ENCODE measurements at regions not wholly inside any gene's neighbourhood (a gene's known extent, or its start where the extent isn't known, plus 50 kb on each side); places are given as distances from the start of the nearest gene placed in this dataset.

DNA sequence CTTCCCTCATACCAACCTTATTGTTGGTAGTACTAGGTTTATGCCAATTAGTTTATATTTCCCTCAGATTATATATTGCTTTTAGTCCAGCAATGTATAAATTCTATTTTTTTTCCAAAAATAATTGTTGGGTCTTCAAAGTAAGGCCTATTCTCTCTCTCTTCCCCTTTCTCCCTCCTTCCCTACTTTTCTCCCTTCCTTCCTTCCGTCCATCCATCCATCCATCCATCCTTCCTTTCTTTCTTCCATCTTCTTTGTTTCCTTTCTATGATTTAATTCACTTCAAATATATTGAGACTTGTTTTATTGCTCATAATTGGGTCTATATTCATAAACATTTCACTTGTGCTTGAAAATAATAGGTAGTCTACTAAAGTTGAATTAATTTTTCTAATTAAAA, 1259.2 kb downstream of the FSCB start:
- 93% methylated on average over 1 of the region's 1 CpG for WGBS (ENCODE audit: extremely low coverage, insufficient coverage, low lambda C conversion rate)
- no peak overlapping the region for H2BK120ac ChIP-seq (ENCODE audit: low read depth, low read length)
- H3K36me3 ChIP-seq (ENCODE audit: control insufficient read depth, insufficient read depth, low read length), result no peaks in the 10 kb centered on the region

DNA sequence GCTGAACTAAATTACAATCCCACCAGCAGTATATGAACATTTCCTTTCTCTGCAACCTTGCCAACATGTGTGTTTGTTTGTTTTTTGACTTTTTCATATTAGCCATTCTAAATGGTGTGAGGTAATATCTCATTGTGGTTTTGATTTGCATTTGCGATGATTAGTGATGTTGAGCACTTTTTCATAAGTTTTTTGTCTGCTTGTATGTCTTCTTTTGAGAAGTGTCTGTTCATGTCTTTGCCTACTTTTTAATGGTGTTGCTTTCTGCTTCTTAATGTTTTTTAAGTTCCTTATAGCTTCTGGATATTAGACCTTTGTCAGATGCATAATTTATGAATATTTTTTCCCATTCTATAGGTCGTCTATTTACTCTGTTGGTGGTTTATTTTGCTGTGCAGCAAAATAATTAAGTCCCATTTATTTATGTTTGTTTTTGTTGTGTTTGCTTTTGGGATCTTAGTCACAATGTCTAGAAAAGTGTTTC, 1262.9 kb downstream of the FSCB start:
- H4K5ac ChIP-seq (ENCODE audit: low read length), result no peak overlapping the region
- H4K8ac ChIP-seq (ENCODE audit: low read depth, low read length), result no peak overlapping the region

More for the DNA sequence above, 1259.2 kb downstream of the FSCB start:
- no peak overlapping the region for H3K23ac ChIP-seq (ENCODE audit: low read length)
- H3K56ac ChIP-seq (ENCODE audit: low read length), result no peak overlapping the region
- no peaks in the 10 kb centered on the region for H3K4me1 ChIP-seq (ENCODE audit: control insufficient read depth, low read depth, low read length)
- H4K5ac ChIP-seq (ENCODE audit: low read length), result no peak overlapping the region
- DNase-seq, result no peak
- no peak overlapping the region for H4K8ac ChIP-seq (ENCODE audit: low read depth, low read length)
- no peak overlapping the region for H2BK15ac ChIP-seq (replicated peaks; ENCODE audit: low read depth)
- no peak overlapping the region for H2AK5ac ChIP-seq (ENCODE audit: low read length)
- no peak overlapping the region for H3K9ac ChIP-seq (ENCODE audit: low read length)
- H3K4me3 ChIP-seq (ENCODE audit: low read length), result no peak overlapping the region
- H3K27ac ChIP-seq (ENCODE audit: low read depth, low read length), result no peak overlapping the region
- no peaks in the 10 kb centered on the region for H3K27me3 ChIP-seq (ENCODE audit: insufficient read depth, low read length, poor library complexity)
- no peak overlapping the region for H2BK5ac ChIP-seq (ENCODE audit: low read length)
- H3K79me1 ChIP-seq (ENCODE audit: low read length), result no peaks in the 10 kb centered on the region
- no peak overlapping the region for H3K4me2 ChIP-seq (ENCODE audit: low read length)
- no peak overlapping the region for H3K4ac ChIP-seq (ENCODE audit: low read depth, low read length)
- no peaks in the 10 kb centered on the region for H3K79me2 ChIP-seq (ENCODE audit: control insufficient read depth, insufficient read depth, low read length)
- no peak overlapping the region for H3K18ac ChIP-seq (ENCODE audit: low read length)

DNA sequence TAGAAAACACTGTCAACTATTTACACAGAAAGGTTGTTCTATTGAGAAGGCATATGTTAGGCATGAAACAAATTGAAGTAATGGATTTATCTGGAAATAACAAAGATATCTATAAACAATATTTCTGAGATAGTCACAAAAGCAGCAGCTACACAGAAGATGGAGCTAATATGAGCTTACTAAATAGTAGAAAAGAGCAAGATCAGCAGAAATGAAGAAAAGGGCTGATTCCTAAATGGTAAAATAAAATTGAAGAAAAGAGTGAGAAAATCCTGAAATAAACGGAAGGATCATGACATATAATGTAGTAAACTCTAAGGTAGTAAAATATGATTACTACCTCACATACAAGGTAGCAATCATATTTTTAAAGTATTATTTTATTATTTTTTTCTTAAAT, 1263.9 kb downstream of the FSCB start:
- DNase-seq, result no peak
- Histone ChIP-seq H3K79me2 (ENCODE audit: control insufficient read depth, insufficient read depth, low read length) (no peaks in the 10 kb centered on the region), H3K4me2 (ENCODE audit: low read length) (no peak overlapping the region), H3K56ac (ENCODE audit: low read length) (no peak overlapping the region), H3K4me1 (ENCODE audit: control insufficient read depth, low read depth, low read length) (no peaks in the 10 kb centered on the region), H3K27ac (ENCODE audit: low read depth, low read length) (no peak overlapping the region), H3K4me3 (ENCODE audit: low read length) (no peak overlapping the region), H3K36me3 (ENCODE audit: control insufficient read depth, insufficient read depth, low read length) (no peaks in the 10 kb centered on the region), H3K27me3 (ENCODE audit: insufficient read depth, low read length, poor library complexity) (no peaks in the 10 kb centered on the region), H3K18ac (ENCODE audit: low read length) (no peak overlapping the region), H3K4ac (ENCODE audit: low read depth, low read length) (no peak overlapping the region), H2BK120ac (ENCODE audit: low read depth, low read length) (no peak overlapping the region), H2BK5ac (ENCODE audit: low read length) (no peak overlapping the region), H2BK15ac (replicated peaks; ENCODE audit: low read depth) (no peak overlapping the region), H4K5ac (ENCODE audit: low read length) (no peak overlapping the region), H3K9ac (ENCODE audit: low read length) (no peak overlapping the region), H3K79me1 (ENCODE audit: low read length) (no peaks in the 10 kb centered on the region), H3K23ac (ENCODE audit: low read length) (no peak overlapping the region), H2AK5ac (ENCODE audit: low read length) (no peak overlapping the region), H4K8ac (ENCODE audit: low read depth, low read length) (no peak overlapping the region)
- no CpG with 5 or more reads among the region's 1 CpG for WGBS (ENCODE audit: extremely low coverage, insufficient coverage, low lambda C conversion rate)

More for the DNA sequence above, 1262.9 kb downstream of the FSCB start:
- Histone ChIP-seq H3K79me1 (ENCODE audit: low read length) (no peaks in the 10 kb centered on the region), H2BK15ac (replicated peaks; ENCODE audit: low read depth) (no peak overlapping the region), H3K4ac (ENCODE audit: low read depth, low read length) (no peak overlapping the region), H3K4me3 (ENCODE audit: low read length) (no peak overlapping the region), H3K4me2 (ENCODE audit: low read length) (no peak overlapping the region), H3K27me3 (ENCODE audit: insufficient read depth, low read length, poor library complexity) (no peaks in the 10 kb centered on the region), H2AK5ac (ENCODE audit: low read length) (no peak overlapping the region), H3K79me2 (ENCODE audit: control insufficient read depth, insufficient read depth, low read length) (no peaks in the 10 kb centered on the region), H3K9ac (ENCODE audit: low read length) (no peak overlapping the region), H3K18ac (ENCODE audit: low read length) (no peak overlapping the region), H3K27ac (ENCODE audit: low read depth, low read length) (no peak overlapping the region), H3K36me3 (ENCODE audit: control insufficient read depth, insufficient read depth, low read length) (no peaks in the 10 kb centered on the region), H2BK120ac (ENCODE audit: low read depth, low read length) (no peak overlapping the region), H3K4me1 (ENCODE audit: control insufficient read depth, low read depth, low read length) (no peaks in the 10 kb centered on the region), H3K56ac (ENCODE audit: low read length) (no peak overlapping the region), H2BK5ac (ENCODE audit: low read length) (no peak overlapping the region), H3K23ac (ENCODE audit: low read length) (no peak overlapping the region)
- no CpG with 5 or more reads among the region's 2 CpGs for WGBS (ENCODE audit: extremely low coverage, insufficient coverage, low lambda C conversion rate)
- no peak for DNase-seq

DNA sequence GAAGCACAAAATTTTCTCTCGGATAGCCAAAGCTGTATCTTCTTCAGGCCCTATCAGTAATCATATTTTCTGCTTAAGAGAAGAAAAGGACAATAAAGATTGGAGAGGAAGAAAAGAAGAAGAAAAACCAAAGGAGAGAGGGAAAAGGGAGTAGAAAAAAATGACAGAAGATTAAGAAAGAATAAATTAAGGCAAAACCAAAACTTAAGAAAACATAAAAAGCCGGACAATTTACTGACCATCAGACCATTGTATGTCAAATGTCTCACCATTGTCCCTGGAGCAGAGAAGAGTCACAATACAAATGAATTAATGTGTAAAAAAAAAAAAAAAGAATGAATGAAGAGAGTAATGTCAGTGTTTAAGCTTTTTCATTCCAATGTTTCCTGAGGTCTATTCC, 1274.8 kb downstream of the FSCB start:
- H3K27me3 ChIP-seq (ENCODE audit: insufficient read depth, low read length, poor library complexity), result no peaks in the 10 kb centered on the region
- H3K36me3 ChIP-seq (ENCODE audit: control insufficient read depth, insufficient read depth, low read length), result no peaks in the 10 kb centered on the region
- H3K56ac ChIP-seq (ENCODE audit: low read length), result no peak overlapping the region
- no peak overlapping the region for H2BK120ac ChIP-seq (ENCODE audit: low read depth, low read length)
- no peak overlapping the region for H3K27ac ChIP-seq (ENCODE audit: low read depth, low read length)
- no peaks in the 10 kb centered on the region for H3K4me1 ChIP-seq (ENCODE audit: control insufficient read depth, low read depth, low read length)
- H3K23ac ChIP-seq (ENCODE audit: low read length), result no peak overlapping the region
- H4K5ac ChIP-seq (ENCODE audit: low read length), result no peak overlapping the region
- no peaks in the 10 kb centered on the region for H3K79me2 ChIP-seq (ENCODE audit: control insufficient read depth, insufficient read depth, low read length)
- H3K18ac ChIP-seq (ENCODE audit: low read length), result no peak overlapping the region
- DNase-seq, result no peak
- H3K9ac ChIP-seq (ENCODE audit: low read length), result no peak overlapping the region
- WGBS (ENCODE audit: extremely low coverage, insufficient coverage, low lambda C conversion rate), result no CpG with 5 or more reads among the region's 2 CpGs
- H2BK5ac ChIP-seq (ENCODE audit: low read length), result no peak overlapping the region
- no peak overlapping the region for H2AK5ac ChIP-seq (ENCODE audit: low read length)
- no peak overlapping the region for H3K4me2 ChIP-seq (ENCODE audit: low read length)
- no peak overlapping the region for H4K8ac ChIP-seq (ENCODE audit: low read depth, low read length)
- no peaks in the 10 kb centered on the region for H3K79me1 ChIP-seq (ENCODE audit: low read length)
- no peak overlapping the region for H3K4ac ChIP-seq (ENCODE audit: low read depth, low read length)
- H3K4me3 ChIP-seq (ENCODE audit: low read length), result no peak overlapping the region
- no peak overlapping the region for H2BK15ac ChIP-seq (replicated peaks; ENCODE audit: low read depth)

DNA sequence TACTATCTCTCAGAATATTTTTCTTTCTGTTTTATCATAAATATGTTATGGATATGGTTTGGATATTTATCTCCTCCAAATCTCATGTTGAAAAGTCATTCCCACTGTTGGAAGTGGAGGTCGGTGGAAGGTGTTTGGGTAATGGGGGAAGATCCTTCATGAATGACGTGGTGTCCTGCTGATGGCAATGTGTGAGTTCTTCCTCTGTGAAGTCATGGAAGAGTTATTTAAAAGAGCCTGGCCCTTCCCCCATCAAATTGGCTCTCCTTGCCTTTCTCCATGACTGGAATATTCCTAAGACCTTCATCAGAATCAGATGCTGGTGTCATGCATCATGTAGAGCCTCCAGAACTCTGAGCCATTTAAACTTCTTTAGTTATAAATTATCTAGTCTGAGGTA, 1291.6 kb downstream of the FSCB start:
- H2BK15ac ChIP-seq (replicated peaks; ENCODE audit: low read depth), result no peak overlapping the region
- WGBS (ENCODE audit: extremely low coverage, insufficient coverage, low lambda C conversion rate), result no CpG with 5 or more reads among the region's 2 CpGs
- no peak overlapping the region for H3K18ac ChIP-seq (ENCODE audit: low read length)
- H3K79me2 ChIP-seq (ENCODE audit: control insufficient read depth, insufficient read depth, low read length), result no peaks in the 10 kb centered on the region
- no peak overlapping the region for H2BK120ac ChIP-seq (ENCODE audit: low read depth, low read length)
- H3K9ac ChIP-seq (ENCODE audit: low read length), result no peak overlapping the region
- H3K27me3 ChIP-seq (ENCODE audit: insufficient read depth, low read length, poor library complexity), result no peaks in the 10 kb centered on the region
- H3K4ac ChIP-seq (ENCODE audit: low read depth, low read length), result no peak overlapping the region
- no peaks in the 10 kb centered on the region for H3K4me1 ChIP-seq (ENCODE audit: control insufficient read depth, low read depth, low read length)
- H3K36me3 ChIP-seq (ENCODE audit: control insufficient read depth, insufficient read depth, low read length), result no peaks in the 10 kb centered on the region
- no peak overlapping the region for H2AK5ac ChIP-seq (ENCODE audit: low read length)
- H3K27ac ChIP-seq (ENCODE audit: low read depth, low read length), result no peak overlapping the region
- H3K79me1 ChIP-seq (ENCODE audit: low read length), result no peaks in the 10 kb centered on the region
- H3K56ac ChIP-seq (ENCODE audit: low read length), result no peak overlapping the region
- DNase-seq, result peak; percentile 73
- H3K4me3 ChIP-seq (ENCODE audit: low read length), result no peak overlapping the region
- H3K4me2 ChIP-seq (ENCODE audit: low read length), result no peak overlapping the region
- H3K23ac ChIP-seq (ENCODE audit: low read length), result no peak overlapping the region
- no peak overlapping the region for H2BK5ac ChIP-seq (ENCODE audit: low read length)
- H4K8ac ChIP-seq (ENCODE audit: low read depth, low read length), result no peak overlapping the region
- H4K5ac ChIP-seq (ENCODE audit: low read length), result no peak overlapping the region

DNA sequence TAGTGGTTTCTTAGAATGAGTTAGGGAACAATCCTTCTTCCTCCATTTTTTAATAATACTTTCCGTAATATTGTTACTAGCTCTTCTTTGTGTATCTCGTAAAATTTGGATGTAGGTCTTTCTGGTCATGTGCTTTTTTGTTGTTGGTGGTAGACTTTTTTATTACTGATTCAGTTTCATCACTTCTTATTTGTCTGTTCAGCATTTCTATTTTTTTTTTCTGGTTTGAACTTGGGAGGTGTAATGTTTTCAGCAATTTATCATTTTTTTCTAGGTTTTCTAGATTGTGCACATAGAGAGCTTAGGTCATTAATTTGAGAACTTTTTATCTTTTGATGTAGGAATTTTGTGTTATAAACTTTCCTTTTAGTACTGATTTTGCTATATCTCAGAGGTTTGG, 1299.9 kb downstream of the FSCB start:
- H3K18ac ChIP-seq (ENCODE audit: low read length), result no peak overlapping the region
- no peak overlapping the region for H3K27ac ChIP-seq (ENCODE audit: low read depth, low read length)
- no peak overlapping the region for H3K23ac ChIP-seq (ENCODE audit: low read length)
- H2BK15ac ChIP-seq (replicated peaks; ENCODE audit: low read depth), result no peak overlapping the region
- H3K4me3 ChIP-seq (ENCODE audit: low read length), result no peak overlapping the region
- H4K8ac ChIP-seq (ENCODE audit: low read depth, low read length), result no peak overlapping the region
- H3K27me3 ChIP-seq (ENCODE audit: insufficient read depth, low read length, poor library complexity), result no peaks in the 10 kb centered on the region
- WGBS (ENCODE audit: extremely low coverage, insufficient coverage, low lambda C conversion rate), result no CpG with 5 or more reads among the region's 2 CpGs
- H2BK120ac ChIP-seq (ENCODE audit: low read depth, low read length), result no peak overlapping the region
- no peaks in the 10 kb centered on the region for H3K4me1 ChIP-seq (ENCODE audit: control insufficient read depth, low read depth, low read length)
- no peak overlapping the region for H3K56ac ChIP-seq (ENCODE audit: low read length)
- no peak overlapping the region for H3K4ac ChIP-seq (ENCODE audit: low read depth, low read length)
- H2AK5ac ChIP-seq (ENCODE audit: low read length), result no peak overlapping the region
- H3K36me3 ChIP-seq (ENCODE audit: control insufficient read depth, insufficient read depth, low read length), result no peaks in the 10 kb centered on the region
- H4K5ac ChIP-seq (ENCODE audit: low read length), result no peak overlapping the region
- no peak overlapping the region for H3K4me2 ChIP-seq (ENCODE audit: low read length)
- H3K79me1 ChIP-seq (ENCODE audit: low read length), result no peaks in the 10 kb centered on the region
- DNase-seq, result no peak
- H2BK5ac ChIP-seq (ENCODE audit: low read length), result no peak overlapping the region
- H3K79me2 ChIP-seq (ENCODE audit: control insufficient read depth, insufficient read depth, low read length), result no peaks in the 10 kb centered on the region
- no peak overlapping the region for H3K9ac ChIP-seq (ENCODE audit: low read length)
